ENCODE measurements at regions not wholly inside any gene's neighbourhood (a gene's known extent, or its start where the extent isn't known, plus 50 kb on each side); places are given as distances from the start of the nearest gene placed in this dataset.

GRCh38 chr13:105343134-105343806 is 1192.2 kb downstream of the EFNB2 start:
- no peaks in the 10 kb centered on the region for H3K27me3 ChIP-seq (ENCODE audit: insufficient read depth, low read depth)
- no peaks in the 10 kb centered on the region for H3K79me2 ChIP-seq (ENCODE audit: insufficient read depth, low read depth)
- H3K36me3 ChIP-seq (ENCODE audit: insufficient read depth), result no peaks in the 10 kb centered on the region
- H4K20me1 ChIP-seq (ENCODE audit: insufficient read depth), result no peaks in the 10 kb centered on the region
- no peak overlapping the region for H3K27ac ChIP-seq
- no peak overlapping the region for H3K4me2 ChIP-seq
- H3K4me3 ChIP-seq (IDR thresholded peaks at IDR 0.05; ENCODE audit: insufficient read depth, low read depth, low read length), result no peak overlapping the region
- no peak overlapping the region for H2AFZ ChIP-seq (ENCODE audit: low read depth)
- no peak overlapping the region for H3K9ac ChIP-seq
- no peaks in the 10 kb centered on the region for H3K4me1 ChIP-seq (ENCODE audit: low read depth, poor library complexity, severe bottlenecking)
- TF ChIP-seq CTCF (conservative IDR thresholded peaks at IDR 0.05; ENCODE audit: low read depth, low read length), result no peak

GRCh38 chr13:105342281-105342820 is 1193.1 kb downstream of the EFNB2 start:
- no peak for TF ChIP-seq CTCF (conservative IDR thresholded peaks at IDR 0.05; ENCODE audit: low read depth, low read length)
- Histone ChIP-seq H3K36me3 (ENCODE audit: insufficient read depth) (no peaks in the 10 kb centered on the region), H3K4me3 (IDR thresholded peaks at IDR 0.05; ENCODE audit: insufficient read depth, low read depth, low read length) (no peak overlapping the region), H3K79me2 (ENCODE audit: insufficient read depth, low read depth) (no peaks in the 10 kb centered on the region), H3K9ac (no peak overlapping the region), H4K20me1 (ENCODE audit: insufficient read depth) (no peaks in the 10 kb centered on the region), H3K4me1 (ENCODE audit: low read depth, poor library complexity, severe bottlenecking) (no peaks in the 10 kb centered on the region), H3K27me3 (ENCODE audit: insufficient read depth, low read depth) (no peaks in the 10 kb centered on the region), H3K27ac (no peak overlapping the region), H2AFZ (ENCODE audit: low read depth) (no peak overlapping the region), H3K4me2 (no peak overlapping the region)

- Histone ChIP-seq H3K4me2 (no peak overlapping the region), H2AFZ (ENCODE audit: low read depth) (no peak overlapping the region), H3K9ac (no peak overlapping the region), H3K4me1 (ENCODE audit: low read depth, poor library complexity, severe bottlenecking) (no peaks in the 10 kb centered on the region), H3K27me3 (ENCODE audit: insufficient read depth, low read depth) (no peaks in the 10 kb centered on the region), H3K36me3 (ENCODE audit: insufficient read depth) (no peaks in the 10 kb centered on the region), H3K27ac (no peak overlapping the region), H4K20me1 (ENCODE audit: insufficient read depth) (no peaks in the 10 kb centered on the region), H3K79me2 (ENCODE audit: insufficient read depth, low read depth) (no peaks in the 10 kb centered on the region), H3K4me3 (IDR thresholded peaks at IDR 0.05; ENCODE audit: insufficient read depth, low read depth, low read length) (no peak overlapping the region)
- TF ChIP-seq CTCF (conservative IDR thresholded peaks at IDR 0.05; ENCODE audit: low read depth, low read length), result no peak
Measured at GRCh38 chr13:105341758-105342157, 1193.7 kb downstream of the EFNB2 start.

GRCh38 chr13:105341256-105341655 is 1194.2 kb downstream of the EFNB2 start:
- Histone ChIP-seq H3K4me3 (IDR thresholded peaks at IDR 0.05; ENCODE audit: insufficient read depth, low read depth, low read length) (no peak overlapping the region), H3K36me3 (ENCODE audit: insufficient read depth) (no peaks in the 10 kb centered on the region), H3K4me1 (ENCODE audit: low read depth, poor library complexity, severe bottlenecking) (no peaks in the 10 kb centered on the region), H3K4me2 (no peak overlapping the region), H3K9ac (no peak overlapping the region), H3K27me3 (ENCODE audit: insufficient read depth, low read depth) (no peaks in the 10 kb centered on the region), H3K27ac (no peak overlapping the region), H3K79me2 (ENCODE audit: insufficient read depth, low read depth) (no peaks in the 10 kb centered on the region), H2AFZ (ENCODE audit: low read depth) (no peak overlapping the region), H4K20me1 (ENCODE audit: insufficient read depth) (no peaks in the 10 kb centered on the region)
- TF ChIP-seq CTCF (conservative IDR thresholded peaks at IDR 0.05; ENCODE audit: low read depth, low read length), result no peak

Data from KMS-11 (cell line).